PC-9 (cell line): ENCODE measurements at regions not wholly inside any gene's neighbourhood (a gene's known extent, or its start where the extent isn't known, plus 50 kb on each side); places are given as distances from the start of the nearest gene placed in this dataset.

Experiments used
- BruUV-seq: library from RNA; stranded (reverse); fragments of 400-500 nt; replicated peaks from 2 replicates; lab custom pipeline; 2021; lab: Mats Ljungman, UMichigan
- CTCF ChIA-PET: fragments of 300-600 bp; sonication (Branson Sonifier 250); formaldehyde crosslinking; loops from one replicate; lab custom pipeline; 2022; ENCODE audit warnings: antibody characterized with exemption; lab: Charles Lee
- POLR2A ChIA-PET: fragments of 300-600 bp; sonication (Branson Sonifier 250); formaldehyde crosslinking; loops from one replicate; lab custom pipeline; 2022; ENCODE audit warnings: antibody characterized with exemption; ENCODE audit not compliant: unreplicated experiment; lab: Charles Lee
- DNase-seq, 2 experiments: peaks; one replicate each; pipeline versions ENCODE4 v3.0.0 to v3.0.0-alpha.2; 2015 to 2022; ENCODE audit warnings: mixed read lengths in 1 of 2
- H2AFZ ChIP-seq: fragments of 200-600 bp; sonication (generic); 2 replicates; pipeline ENCODE4 v1.8.1; 2017; ENCODE audit warnings: antibody characterized with exemption
- H3F3A ChIP-seq: fragments of 200-600 bp; sonication (generic); 2 replicates; pipeline ENCODE4 v1.8.1; 2017; ENCODE audit warnings: antibody characterized with exemption, mild to moderate bottlenecking, low read depth; ENCODE audit not compliant: insufficient read depth
- H3K27ac ChIP-seq: fragments of 200-600 bp; sonication (generic); 2 replicates; pipeline ENCODE4 v1.6.1; 2016; ENCODE audit warnings: mixed run types
- H3K27me3 ChIP-seq: fragments of 200-600 bp; sonication (generic); 2 replicates; pipeline ENCODE4 v1.6.1; 2016; ENCODE audit warnings: low read depth, mixed run types; ENCODE audit not compliant: insufficient read depth
- H3K36me3 ChIP-seq: fragments of 200-600 bp; sonication (generic); 2 replicates; pipeline ENCODE4 v1.6.1; 2016; ENCODE audit warnings: low read depth, mixed run types
- H3K4me1 ChIP-seq: fragments of 200-600 bp; sonication (generic); replicated peaks from 2 replicates; pipeline ENCODE4 v1.6.1; 2016; ENCODE audit warnings: mixed run types; ENCODE audit not compliant: insufficient read depth
- H3K4me2 ChIP-seq: fragments of 200-600 bp; sonication (generic); 2 replicates; pipeline ENCODE4 v1.6.1; 2017; ENCODE audit warnings: mixed run types
- H3K4me3 ChIP-seq: fragments of 200-600 bp; sonication (generic); 2 replicates; pipeline ENCODE4 v1.6.1; 2016; ENCODE audit warnings: mixed run types
- H3K79me2 ChIP-seq: fragments of 200-600 bp; sonication (generic); 2 replicates; pipeline ENCODE4 v1.6.1; 2017; ENCODE audit warnings: low read depth, mixed run types
- H3K9me2 ChIP-seq: fragments of 200-600 bp; sonication (generic); 2 replicates; pipeline ENCODE4 v1.8.1; 2017; ENCODE audit warnings: mild to moderate bottlenecking; ENCODE audit not compliant: insufficient read depth
- H3K9me3 ChIP-seq: fragments of 200-600 bp; sonication (generic); 2 replicates; pipeline ENCODE4 v1.8.1; 2016; ENCODE audit warnings: low read depth; ENCODE audit not compliant: insufficient read depth
- H4K20me1 ChIP-seq: fragments of 200-600 bp; sonication (generic); 2 replicates; pipeline ENCODE4 v1.8.1; 2017; ENCODE audit not compliant: insufficient read depth
- EZH2 ChIP-seq: fragments of 200-600 bp; sonication (generic); IDR thresholded peaks from 2 replicates; pipeline ENCODE4 v1.8.0; 2017; ENCODE audit warnings: antibody characterized with exemption, low read depth
- intact Hi-C: fragments of 100-400 bp; cut with micrococcal nuclease; formaldehyde crosslinking; loops from one replicate; pipeline ENCODE4 v1.10.0; 2022; ENCODE audit not compliant: unreplicated experiment
- TF ChIP-seq, protein P1 (sequence below): fragments of 200-600 bp; sonication (generic); conservative IDR thresholded peaks from 2 replicates; pipeline ENCODE4 v1.6.1; 2017; ENCODE audit warnings: mixed run types, antibody characterized with exemption, mild to moderate bottlenecking, moderate library complexity

DNA sequence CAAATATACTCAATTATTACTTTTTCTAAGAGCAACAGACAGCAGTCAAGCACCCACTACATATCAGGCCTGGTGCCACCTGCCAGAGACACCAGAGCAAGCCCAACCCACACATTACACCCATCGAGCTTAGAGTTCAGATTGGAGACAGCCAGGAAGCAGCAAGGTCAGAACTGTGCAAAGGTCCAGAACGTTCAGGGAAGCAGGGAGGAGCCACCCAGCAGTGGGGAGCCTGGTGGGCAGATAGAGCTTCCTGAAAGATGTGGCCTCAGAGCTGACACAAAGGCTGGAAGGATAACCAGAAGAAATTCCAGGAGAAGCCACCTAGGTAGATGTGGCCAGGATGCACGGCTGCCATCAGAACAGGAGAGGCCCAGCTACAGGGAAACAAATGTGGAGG is 440.5 kb upstream of the ID2 start:
- no peaks in the 10 kb centered on the region for H3K4me1 ChIP-seq
- no peak overlapping the region for H3K4me3 ChIP-seq
- no peak overlapping the region for H3K27ac ChIP-seq
- no peaks in the 10 kb centered on the region for H3F3A ChIP-seq
- no peak overlapping the region for H2AFZ ChIP-seq
- intact Hi-C loops = no loop called here
- BruUV-seq = no TSS peak
- H3K4me2 ChIP-seq = no peak overlapping the region
- H3K9me2 ChIP-seq = no peaks in the 10 kb centered on the region
- TF ChIP-seq, protein P1, sequence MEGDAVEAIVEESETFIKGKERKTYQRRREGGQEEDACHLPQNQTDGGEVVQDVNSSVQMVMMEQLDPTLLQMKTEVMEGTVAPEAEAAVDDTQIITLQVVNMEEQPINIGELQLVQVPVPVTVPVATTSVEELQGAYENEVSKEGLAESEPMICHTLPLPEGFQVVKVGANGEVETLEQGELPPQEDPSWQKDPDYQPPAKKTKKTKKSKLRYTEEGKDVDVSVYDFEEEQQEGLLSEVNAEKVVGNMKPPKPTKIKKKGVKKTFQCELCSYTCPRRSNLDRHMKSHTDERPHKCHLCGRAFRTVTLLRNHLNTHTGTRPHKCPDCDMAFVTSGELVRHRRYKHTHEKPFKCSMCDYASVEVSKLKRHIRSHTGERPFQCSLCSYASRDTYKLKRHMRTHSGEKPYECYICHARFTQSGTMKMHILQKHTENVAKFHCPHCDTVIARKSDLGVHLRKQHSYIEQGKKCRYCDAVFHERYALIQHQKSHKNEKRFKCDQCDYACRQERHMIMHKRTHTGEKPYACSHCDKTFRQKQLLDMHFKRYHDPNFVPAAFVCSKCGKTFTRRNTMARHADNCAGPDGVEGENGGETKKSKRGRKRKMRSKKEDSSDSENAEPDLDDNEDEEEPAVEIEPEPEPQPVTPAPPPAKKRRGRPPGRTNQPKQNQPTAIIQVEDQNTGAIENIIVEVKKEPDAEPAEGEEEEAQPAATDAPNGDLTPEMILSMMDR = no peak
- TF ChIP-seq EZH2 = no peak
- no peaks in the 10 kb centered on the region for H3K9me3 ChIP-seq
- no peaks in the 10 kb centered on the region for H3K79me2 ChIP-seq
- CTCF ChIA-PET = no interaction called here
- POLR2A ChIA-PET = no interaction called here
- H3K36me3 ChIP-seq = no peaks in the 10 kb centered on the region
- H4K20me1 ChIP-seq = no peaks in the 10 kb centered on the region
- peaks cover 55% of the 10 kb centered on the region for H3K27me3 ChIP-seq
- no peak for DNase-seq

DNA sequence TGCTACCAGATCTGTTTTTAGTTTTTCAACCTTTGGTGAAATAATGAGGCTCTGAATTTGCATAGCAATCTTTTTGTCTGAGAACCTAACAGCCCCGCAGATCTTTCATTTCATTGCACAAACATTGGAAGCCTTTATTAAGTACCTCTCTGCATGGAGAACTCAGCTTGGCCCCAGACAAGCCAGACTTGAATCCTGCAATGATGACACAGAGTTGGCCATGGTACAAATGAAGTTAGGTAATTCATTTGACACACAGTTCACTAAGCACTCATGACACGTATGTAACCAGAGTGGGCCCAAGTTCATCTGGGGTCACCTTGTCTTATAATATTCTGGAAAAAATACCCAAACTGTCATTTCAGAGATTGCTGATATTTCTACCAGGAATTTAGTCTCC is 439.1 kb upstream of the ID2 start:
- H3K9me3 ChIP-seq = no peaks in the 10 kb centered on the region
- H3K4me1 ChIP-seq = no peaks in the 10 kb centered on the region
- no peaks in the 10 kb centered on the region for H3K9me2 ChIP-seq
- CTCF ChIA-PET = no interaction called here
- no peak overlapping the region for H3K4me2 ChIP-seq
- H3K79me2 ChIP-seq = no peaks in the 10 kb centered on the region
- no peak overlapping the region for H2AFZ ChIP-seq
- no peak overlapping the region for H3K4me3 ChIP-seq
- DNase-seq = no peak
- H4K20me1 ChIP-seq = no peaks in the 10 kb centered on the region
- no peak overlapping the region for H3K27ac ChIP-seq
- TF ChIP-seq EZH2 = no peak
- TF ChIP-seq, protein P1 = no peak
- peaks cover 48% of the 10 kb centered on the region for H3K27me3 ChIP-seq
- POLR2A ChIA-PET = no interaction called here
- intact Hi-C loops = no loop called here
- BruUV-seq = no TSS peak
- no peaks in the 10 kb centered on the region for H3F3A ChIP-seq
- H3K36me3 ChIP-seq = no peaks in the 10 kb centered on the region

DNA sequence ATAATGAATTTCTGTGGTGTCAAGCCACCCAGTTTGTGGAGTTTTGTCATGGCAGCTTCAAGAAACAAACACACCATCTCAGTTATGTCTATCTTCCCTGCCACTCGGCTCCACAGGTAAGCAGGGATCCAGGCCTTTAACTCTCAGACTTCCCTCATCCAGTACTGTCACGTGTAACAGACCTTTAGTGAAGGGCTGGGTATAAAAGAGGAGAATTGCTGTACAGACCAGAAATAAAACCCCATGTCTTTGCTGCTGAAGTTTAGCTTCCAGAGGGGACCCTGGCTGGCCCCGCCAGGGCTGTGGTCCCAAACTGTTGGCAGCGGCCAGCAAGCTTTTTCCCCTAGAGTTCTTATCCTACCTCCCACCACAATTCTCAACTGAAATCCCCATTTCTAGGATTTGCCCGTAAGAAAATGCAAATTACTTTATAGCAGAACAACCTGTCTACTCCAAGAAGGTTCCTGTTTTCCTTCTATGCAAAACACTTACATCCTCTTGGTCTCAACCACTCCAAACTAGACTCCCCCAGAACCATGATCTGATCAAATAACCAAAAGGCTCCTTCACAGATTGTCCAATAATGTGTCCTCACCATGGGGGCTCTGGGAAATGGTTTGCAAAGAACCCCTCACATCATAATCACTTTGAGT is 438.0 kb upstream of the ID2 start:
- no peaks in the 10 kb centered on the region for H3K9me2 ChIP-seq
- H3K27ac ChIP-seq = no peak overlapping the region
- no peaks in the 10 kb centered on the region for H3K9me3 ChIP-seq
- no peak for TF ChIP-seq EZH2
- TF ChIP-seq, protein P1 = no peak
- peak overlapping the region; percentile 17; the same call in 1 of the 2 replicates for H3K4me2 ChIP-seq
- BruUV-seq = no TSS peak
- H3K27me3 ChIP-seq = peaks cover 50% of the 10 kb centered on the region
- POLR2A ChIA-PET = no interaction called here
- CTCF ChIA-PET = interaction anchor here (0.5 kb wide), 1 partner anchor 871 kb away, joined by 3 read pairs; no protein-coding TSS in a partner anchor
- H3K4me1 ChIP-seq = no peaks in the 10 kb centered on the region
- H3K36me3 ChIP-seq = no peaks in the 10 kb centered on the region
- DNase-seq = no peak
- H4K20me1 ChIP-seq = no peaks in the 10 kb centered on the region
- no peak overlapping the region for H2AFZ ChIP-seq
- no peaks in the 10 kb centered on the region for H3K79me2 ChIP-seq
- no peaks in the 10 kb centered on the region for H3F3A ChIP-seq
- intact Hi-C loops = no loop called here
- H3K4me3 ChIP-seq = no peak overlapping the region
